GM12891 (cell line): ENCODE measurements at regions not wholly inside any gene's neighbourhood (a gene's known extent, or its start where the extent isn't known, plus 50 kb on each side); places are given as distances from the start of the nearest gene placed in this dataset.

ENCODE experiments used
- PAX5 ChIP-seq: IDR thresholded peaks from 2 replicates; pipeline ENCODE4 v1.6.1; 2011; ENCODE audit warnings: low read length, moderate library complexity, mild to moderate bottlenecking; ENCODE audit not compliant: insufficient read depth, severe bottlenecking
- POLR2A ChIP-seq: IDR thresholded peaks from 2 replicates; pipeline ENCODE4 v1.6.1; 2011; ENCODE audit warnings: low read depth, low read length, control low read depth
- POLR2AphosphoS5 ChIP-seq: IDR thresholded peaks from 2 replicates; pipeline ENCODE4 v1.6.1; 2011; ENCODE audit warnings: low read depth, low read length, control low read depth
- TAF1 ChIP-seq: IDR thresholded peaks from 2 replicates; pipeline ENCODE4 v1.6.1; 2011; ENCODE audit warnings: low read depth, low read length, control low read depth

DNA sequence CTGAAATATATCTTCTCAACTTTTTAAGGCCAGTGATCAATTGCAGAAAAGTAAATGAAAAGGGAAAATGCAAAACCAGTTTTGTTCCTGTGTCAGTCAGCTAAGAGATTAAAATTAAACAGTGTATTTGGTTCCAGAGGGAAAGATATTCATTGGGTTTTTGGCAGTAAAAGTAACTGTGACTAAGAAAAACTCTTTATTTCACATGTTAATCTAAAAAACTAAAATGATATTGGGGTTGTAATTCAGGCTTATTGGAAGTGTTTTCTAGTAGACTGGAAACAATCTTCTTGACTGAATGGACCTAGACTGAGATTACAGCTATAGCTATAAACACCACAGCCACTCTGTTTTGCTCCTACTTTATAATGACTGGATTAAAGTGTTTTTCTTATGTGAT, 413.9 kb downstream of the ADGRL2 start:
- no peak for TF ChIP-seq POLR2A
- no peak for TF ChIP-seq TAF1
- TF ChIP-seq POLR2AphosphoS5: no peak
- no peak for TF ChIP-seq PAX5
